DMS114 treated with DMSO at 0.1 percent for 48 hours (cell line): ENCODE measurements at regions not wholly inside any gene's neighbourhood (a gene's known extent, or its start where the extent isn't known, plus 50 kb on each side); places are given as distances from the start of the nearest gene placed in this dataset.

ENCODE experiments used
- DNase-seq: peaks from one replicate; lab custom pipeline; 2025; ENCODE audit not compliant: unreplicated experiment; lab: John Stamatoyannopoulos, UW

DNA sequence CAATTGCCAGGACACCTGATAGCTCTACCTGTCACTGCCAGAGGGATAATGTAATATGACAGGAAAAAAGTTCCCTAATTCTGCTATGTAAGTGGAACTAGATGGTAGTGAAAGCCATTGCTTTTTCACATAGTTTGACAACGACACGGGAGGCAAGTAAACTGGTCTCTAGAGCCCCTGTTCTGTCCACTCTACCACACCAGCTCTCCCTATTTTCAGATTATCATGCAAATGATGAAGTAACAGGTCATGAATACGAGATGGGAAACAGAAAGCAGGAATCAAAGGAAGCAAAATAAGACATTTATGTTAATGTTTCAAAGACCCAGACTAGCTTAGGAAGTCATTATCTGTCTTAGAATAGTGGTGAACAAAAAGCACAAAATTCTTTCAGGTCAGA lies 56.2 kb downstream of the TAF11L14 start:
- DNase-seq: no peak

- DNase-seq: no peak
These were observed 57.5 kb downstream of the TAF11L14 start for GRCh38 chr5:17691762-17692161.

GRCh38 chr5:17694371-17694770 lies 60.1 kb downstream of the TAF11L14 start:
- no peak for DNase-seq

DNA sequence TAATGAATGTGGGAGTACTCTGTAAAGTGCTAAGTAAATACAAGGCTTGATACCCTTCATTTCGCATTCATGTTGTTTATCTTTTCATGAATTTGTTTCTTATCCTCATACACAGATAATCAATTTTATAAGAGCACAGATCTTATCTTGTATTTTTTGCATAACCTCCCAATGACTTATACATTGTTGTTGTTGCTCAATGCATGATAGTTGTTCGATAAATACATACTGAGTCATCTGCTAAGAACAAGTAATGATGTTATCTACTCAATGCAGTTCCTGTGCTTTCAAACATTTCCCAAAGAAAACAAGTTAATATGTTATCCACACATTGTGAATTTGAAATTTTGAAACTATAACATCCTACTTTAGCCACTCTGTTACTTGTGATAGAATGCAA lies 60.7 kb downstream of the TAF11L14 start:
- no peak for DNase-seq

GRCh38 chr5:17696627-17697026 lies 62.4 kb downstream of the TAF11L14 start:
- DNase-seq: no peak

DNA sequence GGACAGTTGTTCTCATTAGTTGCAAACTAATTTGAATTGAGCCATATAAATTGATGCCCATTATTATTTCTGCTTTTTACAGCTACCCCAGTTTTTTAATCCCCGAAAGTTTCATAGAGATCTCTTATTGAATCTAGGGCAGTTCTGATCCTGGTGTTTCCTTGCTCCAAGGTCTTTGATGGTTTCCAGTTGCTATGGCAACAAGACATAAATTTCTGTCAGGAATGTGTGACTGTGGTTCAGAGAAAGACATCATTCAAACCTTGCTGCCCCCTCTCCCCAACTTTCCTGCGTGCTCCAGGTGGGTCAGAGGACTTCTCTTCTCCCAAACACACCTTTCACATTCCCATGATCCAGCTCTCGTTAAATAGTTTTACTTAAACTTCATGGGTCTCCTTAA lies 63.4 kb downstream of the TAF11L14 start:
- DNase-seq: no peak

DNA sequence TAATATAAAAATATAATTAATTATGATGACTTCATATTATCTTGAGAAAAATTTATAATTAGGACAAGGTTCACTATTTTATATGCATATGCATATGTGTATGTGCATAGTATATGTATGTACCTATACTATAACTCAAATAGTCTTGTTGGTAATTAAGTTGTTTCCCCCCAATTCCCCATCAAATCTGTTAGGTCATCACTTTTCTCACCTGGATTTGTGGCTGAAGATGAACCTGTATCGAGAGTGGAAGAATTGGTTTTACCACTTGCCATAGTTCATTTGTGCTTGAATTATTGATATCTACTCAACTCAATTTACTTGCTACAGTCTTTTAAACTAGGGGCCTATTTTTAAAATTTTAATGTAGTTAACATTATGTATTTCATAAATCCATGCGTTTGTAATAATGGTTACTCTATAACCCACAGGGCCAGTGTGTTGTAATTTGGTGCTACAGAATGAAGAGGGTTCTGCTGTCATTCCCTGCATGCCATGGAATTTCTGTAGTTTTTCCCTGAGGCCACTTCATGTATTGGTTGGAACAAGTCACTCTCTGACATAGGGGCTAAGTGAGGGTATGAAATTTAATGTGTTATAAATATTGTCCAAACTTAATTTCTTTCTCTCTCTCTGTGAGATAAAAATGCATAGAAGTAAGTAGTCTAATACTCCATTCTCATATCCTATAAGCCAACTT lies 74.9 kb downstream of the TAF11L14 start:
- no peak for DNase-seq

DNA sequence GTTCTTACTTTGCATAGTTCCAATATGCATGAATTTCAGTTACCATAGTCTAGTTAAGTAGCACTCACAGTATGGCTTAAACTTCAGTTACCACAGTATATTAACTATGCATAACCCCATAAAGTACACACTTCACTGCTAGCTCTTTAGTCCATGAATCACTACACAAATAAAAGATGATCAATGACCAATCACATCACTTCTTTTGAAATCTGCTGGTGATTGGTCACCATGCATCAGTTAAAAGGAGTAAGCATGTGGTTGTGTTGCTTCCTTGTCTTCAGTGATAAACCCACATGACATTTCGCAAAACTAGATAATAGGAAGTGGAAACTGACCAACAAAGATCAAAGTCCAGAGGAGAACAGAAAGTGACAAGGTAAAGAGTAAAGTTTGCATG lies 79.0 kb downstream of the TAF11L14 start:
- no peak for DNase-seq

- DNase-seq: no peak
These were observed 79.9 kb downstream of the TAF11L14 start for GRCh38 chr5:17714186-17714585.

- no peak for DNase-seq
These were observed 85.3 kb downstream of the TAF11L14 start for GRCh38 chr5:17719592-17719991.

DNA sequence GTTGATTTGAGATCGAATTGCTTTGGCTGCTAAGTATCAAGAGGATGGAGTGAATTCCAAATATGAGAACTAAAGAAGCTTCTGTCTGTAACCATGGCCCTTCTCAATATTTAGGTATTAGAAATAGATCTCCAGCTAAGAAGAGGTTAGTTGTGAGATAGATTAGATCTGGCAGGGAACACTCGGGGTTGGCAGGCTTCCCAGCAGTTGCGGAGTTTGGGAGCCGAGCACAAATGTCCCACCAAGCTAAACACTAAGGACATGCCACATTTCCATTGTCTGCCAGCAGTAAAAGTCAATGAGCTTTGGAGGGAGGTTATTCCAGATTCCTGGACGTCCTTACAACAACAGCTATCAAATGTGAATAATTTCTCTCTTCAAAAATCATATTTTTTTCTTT lies 85.8 kb downstream of the TAF11L14 start:
- no peak for DNase-seq

DNA sequence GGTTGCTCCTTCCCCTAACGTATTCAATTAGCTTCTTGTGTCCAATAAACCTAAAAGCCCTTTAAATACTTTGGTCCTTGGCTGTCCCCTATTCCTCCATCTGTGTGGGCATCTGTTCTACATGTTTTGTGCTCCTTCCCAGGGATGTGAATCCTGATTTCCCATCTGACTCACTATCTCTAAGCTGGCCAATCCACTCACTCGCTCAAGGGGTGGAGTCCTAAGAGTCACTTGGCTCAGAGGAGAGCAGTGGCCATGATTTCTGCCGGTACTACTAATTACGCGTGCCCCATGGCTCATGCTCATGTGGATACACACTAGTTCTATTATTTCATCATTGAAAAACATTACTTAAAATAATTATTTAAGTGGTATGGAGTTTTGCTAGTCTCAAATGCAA lies 89.6 kb downstream of the TAF11L14 start:
- no peak for DNase-seq

GRCh38 chr5:17727098-17727497 lies 92.8 kb downstream of the TAF11L14 start:
- DNase-seq: no peak

- no peak for DNase-seq
These were observed 96.2 kb downstream of the TAF11L14 start for GRCh38 chr5:17730421-17730820.

- no peak for DNase-seq
These were observed 98.2 kb downstream of the TAF11L14 start for GRCh38 chr5:17732351-17732923.

DNA sequence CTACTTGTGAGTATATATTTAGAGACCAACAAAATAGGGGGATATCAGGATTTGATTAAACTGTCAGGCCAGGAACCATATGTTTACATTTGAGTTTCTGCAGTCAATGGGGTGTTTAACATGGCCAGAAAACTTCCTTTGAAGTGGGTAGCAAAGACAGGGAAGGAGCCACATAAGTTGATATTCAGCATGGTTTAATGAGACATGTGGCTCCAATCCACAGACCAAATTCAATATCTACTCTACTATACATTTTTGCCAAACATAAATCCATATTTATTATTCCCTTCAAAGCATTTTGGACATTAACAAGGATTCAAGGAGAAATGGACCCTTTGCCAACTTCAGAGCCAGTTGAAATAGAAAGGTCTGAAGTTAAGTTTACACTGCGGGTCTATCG lies 99.8 kb downstream of the TAF11L14 start:
- no peak for DNase-seq

DNA sequence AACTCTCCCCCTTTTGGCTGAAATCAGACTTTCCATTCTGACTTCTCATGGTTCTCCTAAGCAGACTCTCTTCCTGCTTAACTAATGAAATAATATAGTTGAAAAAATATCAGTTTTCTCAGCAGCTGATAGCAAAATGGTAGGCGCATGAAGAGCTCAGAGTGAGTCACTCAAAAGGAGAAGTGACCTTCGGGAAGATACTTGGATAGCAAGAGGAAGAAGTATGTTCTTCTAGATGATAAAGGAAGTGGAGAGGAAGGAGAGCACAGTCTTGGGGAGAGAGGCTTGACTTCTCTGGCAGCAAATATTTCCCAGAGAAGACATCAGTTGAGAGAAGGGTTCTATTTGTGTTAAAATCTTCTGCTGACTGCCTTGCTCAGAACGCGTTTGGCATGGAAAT lies 101.5 kb downstream of the TAF11L14 start:
- DNase-seq: no peak

DNA sequence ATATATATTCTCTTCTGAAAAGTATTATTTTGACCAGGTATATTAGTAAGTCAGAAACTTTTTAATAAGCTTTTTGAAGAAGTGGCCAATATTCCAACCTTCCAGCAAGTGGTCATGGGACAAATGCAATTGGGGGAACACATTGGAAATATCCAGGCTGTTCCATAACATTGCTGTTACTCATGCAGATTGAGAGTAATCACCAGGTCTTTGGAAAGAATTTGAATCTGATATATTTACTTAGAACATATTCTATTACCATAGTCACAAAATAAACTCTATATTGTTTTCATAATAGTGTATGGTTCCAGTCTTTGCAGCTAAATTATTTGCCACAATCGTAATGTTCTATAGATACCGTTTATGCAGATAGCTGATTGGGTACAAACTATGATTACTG lies 102.8 kb downstream of the TAF11L14 start:
- no peak for DNase-seq

GRCh38 chr5:17738446-17738845 lies 104.2 kb downstream of the TAF11L14 start:
- no peak for DNase-seq

DNA sequence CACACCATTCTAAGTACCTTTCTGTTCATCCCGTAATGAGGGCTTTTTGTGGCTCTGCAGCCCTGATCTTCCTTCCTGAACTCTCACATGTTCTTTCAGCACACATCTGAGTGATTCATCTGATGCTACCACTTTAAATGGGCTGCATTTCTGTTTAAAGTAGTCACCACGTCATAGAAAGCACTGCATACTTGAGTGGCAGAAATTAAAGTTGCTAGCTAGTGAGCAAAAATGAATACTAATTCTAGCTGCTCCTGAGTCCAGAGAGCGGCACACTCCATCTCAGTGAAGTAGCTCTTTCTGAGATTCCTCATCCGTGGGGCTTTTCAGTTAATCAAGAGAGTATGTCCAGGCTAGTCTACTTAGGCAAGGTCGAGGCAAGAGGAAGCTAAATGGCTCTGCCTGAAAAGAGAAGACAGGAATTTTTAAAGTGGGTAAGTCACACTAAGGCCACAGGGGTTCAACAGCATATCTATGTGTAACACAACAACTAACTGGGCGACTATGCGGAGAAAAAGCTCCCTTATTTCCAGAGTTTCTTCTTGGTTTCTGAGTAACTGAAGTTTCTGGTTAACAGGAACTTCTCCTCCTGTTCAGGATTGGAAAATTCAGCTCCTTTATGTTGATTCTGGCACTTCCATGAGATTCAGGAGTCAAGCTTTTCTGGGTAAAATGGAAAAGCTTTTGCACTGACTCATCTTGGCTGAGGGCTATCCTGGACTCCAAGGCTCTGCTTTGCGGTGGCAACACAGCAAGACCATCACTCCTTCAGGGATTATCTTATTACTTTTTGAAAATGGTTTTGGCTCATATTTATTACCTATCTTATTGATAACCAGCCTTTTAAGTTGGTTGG lies 109.5 kb downstream of the TAF11L14 start:
- no peak for DNase-seq

GRCh38 chr5:17748201-17748600 lies 113.9 kb downstream of the TAF11L14 start:
- DNase-seq: no peak

DNA sequence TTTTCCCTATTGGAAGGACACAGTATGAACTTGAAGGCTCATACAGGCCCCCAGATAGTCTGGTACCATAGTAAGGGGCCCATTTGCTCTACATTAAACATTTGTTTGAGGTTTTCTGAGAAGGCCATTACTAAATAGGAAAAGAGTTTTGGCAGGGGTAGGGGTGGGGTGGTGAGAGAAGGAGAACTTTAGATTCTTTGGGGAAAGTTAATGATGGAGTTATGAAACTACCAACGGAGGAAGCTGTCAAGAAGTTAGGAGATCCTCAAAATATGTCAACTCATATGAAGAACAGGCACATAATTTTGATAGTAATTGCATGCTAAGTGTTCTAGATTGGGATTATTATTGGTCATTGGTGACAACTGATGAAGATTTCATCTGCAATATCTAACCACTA lies 114.7 kb downstream of the TAF11L14 start:
- no peak for DNase-seq
